CD14-positive monocyte (primary cell): ENCODE measurements at regions not wholly inside any gene's neighbourhood (a gene's known extent, or its start where the extent isn't known, plus 50 kb on each side); places are given as distances from the start of the nearest gene placed in this dataset.

Experiments
- DNase-seq, 3 donors: peaks; one replicate each; pipeline ENCODE4 v3.0.0-alpha.2; 2011 to 2022
- H2AFZ ChIP-seq: 2 replicates; pipeline ENCODE4 v1.6.0; 2012; ENCODE audit warnings: mild to moderate bottlenecking, low read depth, low read length, inconsistent platforms; ENCODE audit not compliant: insufficient read depth, poor library complexity, severe bottlenecking
- H3K27ac ChIP-seq, 2 donors: 1 replicate in 1 of 2; 2 replicates in 1 of 2; pipeline ENCODE4 v1.5.1; 2012 to 2013; ENCODE audit warnings: low read length in 2 of 2, control low read depth in 1 of 2, inconsistent platforms in 1 of 2, low read depth in 1 of 2, mild to moderate bottlenecking in 1 of 2
- H3K27me3 ChIP-seq, 2 donors: one replicate each; pipeline versions ENCODE4 v1.6.0 to v1.6.1; 2011 to 2013; ENCODE audit warnings: low read length in 2 of 2; ENCODE audit not compliant: control insufficient read depth in 2 of 2, insufficient read depth in 2 of 2
- H3K36me3 ChIP-seq, 2 donors: replicated peaks in 1 of 2; 1 replicate in 1 of 2; 2 replicates in 1 of 2; pipeline versions ENCODE4 v1.5.1 to v1.6.1; 2012 to 2013; ENCODE audit warnings: low read length in 2 of 2, control low read depth in 1 of 2, inconsistent platforms in 1 of 2, mild to moderate bottlenecking in 1 of 2; ENCODE audit not compliant: insufficient read depth in 2 of 2, control insufficient read depth in 1 of 2
- H3K4me1 ChIP-seq, 2 donors: 1 replicate in 1 of 2; 2 replicates in 1 of 2; pipeline versions ENCODE4 v1.5.1 to v1.6.1; 2012 to 2013; ENCODE audit warnings: low read length in 2 of 2, control low read depth in 1 of 2, inconsistent platforms in 1 of 2, mild to moderate bottlenecking in 1 of 2, moderate library complexity in 1 of 2; ENCODE audit not compliant: insufficient read depth in 2 of 2, control insufficient read depth in 1 of 2
- H3K4me2 ChIP-seq: replicated peaks from 2 replicates; pipeline ENCODE3; 2012; ENCODE audit warnings: low read length, moderate library complexity, mild to moderate bottlenecking; ENCODE audit not compliant: poor library complexity, severe bottlenecking; ENCODE audit errors: extremely low read depth
- H3K4me3 ChIP-seq, 3 experiments: fragments of 200-600 bp in 1 of 3; sonication (generic) in 1 of 3; replicated peaks in 1 of 3; 1 replicate in 2 of 3; 2 replicates in 1 of 3; pipeline ENCODE4 v1.5.1; 2011 to 2013; ENCODE audit warnings: low read length in 3 of 3, mild to moderate bottlenecking in 3 of 3, control low read depth in 2 of 3, low read depth in 2 of 3, inconsistent platforms in 1 of 3, moderate library complexity in 1 of 3
- H3K79me2 ChIP-seq: 2 replicates; pipeline ENCODE4 v1.6.0; 2012; ENCODE audit warnings: mild to moderate bottlenecking, control low read depth, inconsistent platforms, low read length, moderate library complexity; ENCODE audit not compliant: insufficient read depth
- H3K9ac ChIP-seq: 2 replicates; pipeline ENCODE4 v1.6.0; 2017; ENCODE audit warnings: low read length, mild to moderate bottlenecking; ENCODE audit not compliant: insufficient read depth, poor library complexity, severe bottlenecking
- H3K9me3 ChIP-seq, 2 donors: replicated peaks in 1 of 2; 1 replicate in 1 of 2; 2 replicates in 1 of 2; pipeline versions ENCODE4 v1.5.1 to v1.6.1; 2012 to 2013; ENCODE audit warnings: low read length in 2 of 2, control low read depth in 1 of 2; ENCODE audit not compliant: control insufficient read depth in 1 of 2, insufficient read depth in 1 of 2
- H4K20me1 ChIP-seq: 2 replicates; pipeline ENCODE4 v1.6.0; 2012; ENCODE audit warnings: mild to moderate bottlenecking, low read length, control low read depth, moderate library complexity; ENCODE audit not compliant: insufficient read depth
- H3K27ac Mint-ChIP-seq, 7 donors: one replicate each; pipeline ENCODE4 v1.8.0; 2020; ENCODE audit warnings: mild to moderate bottlenecking in 7 of 7, mixed read lengths in 7 of 7, moderate library complexity in 6 of 7, inconsistent platforms in 2 of 7
- H3K27me3 Mint-ChIP-seq, 3 donors: one replicate each; pipeline ENCODE4 v1.8.0; 2021 to 2022; ENCODE audit warnings: low read depth in 3 of 3, mild to moderate bottlenecking in 3 of 3, mixed read lengths in 3 of 3, moderate library complexity in 3 of 3, inconsistent platforms in 1 of 3
- H3K36me3 Mint-ChIP-seq, 2 donors: one replicate each; pipeline ENCODE4 v1.8.0; 2020; ENCODE audit warnings: mixed read lengths in 2 of 2, inconsistent platforms in 1 of 2, mild to moderate bottlenecking in 1 of 2
- H3K4me1 Mint-ChIP-seq: one replicate; pipeline ENCODE4 v1.8.0; 2020; ENCODE audit warnings: mild to moderate bottlenecking, mixed read lengths
- H3K4me3 Mint-ChIP-seq, 2 donors: one replicate each; pipeline ENCODE4 v1.8.0; 2020; ENCODE audit warnings: mild to moderate bottlenecking in 2 of 2, mixed read lengths in 2 of 2, moderate library complexity in 1 of 2
- H3K9me3 Mint-ChIP-seq, 7 donors: one replicate each; pipeline ENCODE4 v1.8.0; 2020 to 2022; ENCODE audit warnings: mixed read lengths in 7 of 7, mild to moderate bottlenecking in 6 of 7, moderate library complexity in 6 of 7, inconsistent platforms in 2 of 7
- WGBS: methylation state at CpG from one replicate; pipeline ENCODE4 v1.1.5; 2013; ENCODE audit warnings: missing lambda C conversion rate; ENCODE audit not compliant: insufficient coverage; 5-methylcytosine and 5-hydroxymethylcytosine counted together
- intact Hi-C, 2 donors: fragments of 100-400 bp; cut with micrococcal nuclease; formaldehyde crosslinking; loops; one replicate each; pipeline versions ENCODE4 v1.15.0 to v1.15.1; 2023
- TF ChIP-seq, protein P1 (sequence below): fragments of 200-600 bp; IDR thresholded peaks from one replicate; pipeline ENCODE4 v1.8.0; 2022; ENCODE audit warnings: antibody characterized with exemption, mild to moderate bottlenecking

DNA sequence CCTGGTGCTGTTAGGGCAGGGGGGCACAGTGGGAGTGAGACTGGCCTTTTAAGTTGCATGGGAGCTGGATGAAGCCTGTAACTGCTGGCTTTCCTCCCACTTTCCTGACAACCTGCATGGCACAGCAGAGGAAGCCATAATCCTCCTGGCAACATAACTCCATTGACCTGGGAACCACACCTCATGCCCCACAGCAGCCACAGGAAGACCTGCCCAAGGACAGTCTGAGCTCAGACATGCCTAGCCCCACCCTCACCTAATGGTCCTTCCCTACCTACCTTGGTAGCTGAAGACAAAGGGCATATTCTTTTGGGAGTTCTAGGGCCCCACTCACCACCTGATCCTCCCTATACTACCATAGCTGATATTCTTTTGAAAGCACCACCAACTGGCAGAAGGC lies 482.2 kb upstream of the TOM1L1 start:
- Histone ChIP-seq H3K4me2 (no peak overlapping the region), H3K27ac (no peak overlapping the region), H3K9me3 (peaks cover 11 to 13% of the 10 kb centered on the region in 2 donors), H3K36me3 (no peaks in the 10 kb centered on the region), H3K79me2 (no peaks in the 10 kb centered on the region), H3K9ac (no peak overlapping the region), H4K20me1 (no peaks in the 10 kb centered on the region), H2AFZ (no peak overlapping the region), H3K4me1 (no peaks in the 10 kb centered on the region), H3K27me3 (no peaks in the 10 kb centered on the region), H3K4me3 (no peak overlapping the region)
- TF ChIP-seq, protein P1, sequence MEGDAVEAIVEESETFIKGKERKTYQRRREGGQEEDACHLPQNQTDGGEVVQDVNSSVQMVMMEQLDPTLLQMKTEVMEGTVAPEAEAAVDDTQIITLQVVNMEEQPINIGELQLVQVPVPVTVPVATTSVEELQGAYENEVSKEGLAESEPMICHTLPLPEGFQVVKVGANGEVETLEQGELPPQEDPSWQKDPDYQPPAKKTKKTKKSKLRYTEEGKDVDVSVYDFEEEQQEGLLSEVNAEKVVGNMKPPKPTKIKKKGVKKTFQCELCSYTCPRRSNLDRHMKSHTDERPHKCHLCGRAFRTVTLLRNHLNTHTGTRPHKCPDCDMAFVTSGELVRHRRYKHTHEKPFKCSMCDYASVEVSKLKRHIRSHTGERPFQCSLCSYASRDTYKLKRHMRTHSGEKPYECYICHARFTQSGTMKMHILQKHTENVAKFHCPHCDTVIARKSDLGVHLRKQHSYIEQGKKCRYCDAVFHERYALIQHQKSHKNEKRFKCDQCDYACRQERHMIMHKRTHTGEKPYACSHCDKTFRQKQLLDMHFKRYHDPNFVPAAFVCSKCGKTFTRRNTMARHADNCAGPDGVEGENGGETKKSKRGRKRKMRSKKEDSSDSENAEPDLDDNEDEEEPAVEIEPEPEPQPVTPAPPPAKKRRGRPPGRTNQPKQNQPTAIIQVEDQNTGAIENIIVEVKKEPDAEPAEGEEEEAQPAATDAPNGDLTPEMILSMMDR: no peak
- no peak for DNase-seq
- Mint-ChIP-seq H3K9me3 (peaks cover 3 to 14% (median 12%) of the 10 kb centered on the region in 7 donors), H3K27me3 (peaks cover 0 to 3% (median 0%) of the 10 kb centered on the region in 3 donors), H3K4me1 (no peaks in the 10 kb centered on the region), H3K27ac (no peak overlapping the region), H3K36me3 (no peaks in the 10 kb centered on the region), H3K4me3 (no peak overlapping the region)
- intact Hi-C loops: no loop called here

DNA sequence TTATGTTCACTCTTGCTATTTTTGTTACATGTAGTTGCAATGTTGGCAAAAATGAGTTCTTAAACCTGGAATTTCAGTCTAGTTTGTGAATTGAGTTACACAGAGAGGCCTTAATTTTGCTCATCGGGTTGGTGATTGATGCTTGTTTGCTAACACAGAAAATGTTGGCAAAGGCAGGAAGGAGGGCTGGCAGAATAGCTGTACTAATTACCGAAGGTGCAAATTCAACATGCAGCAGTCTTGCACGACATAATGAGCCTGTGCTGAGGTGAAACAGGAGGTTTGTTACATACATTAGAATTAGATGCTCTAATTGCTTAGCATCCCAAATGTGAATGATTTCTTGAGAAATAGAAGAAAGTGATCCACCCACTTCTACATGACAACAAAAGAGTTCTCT lies 475.0 kb upstream of the TOM1L1 start:
- 85% methylated on average over 2 of the region's 3 CpGs for WGBS
- no peaks in the 10 kb centered on the region for H3K27me3 ChIP-seq
- Mint-ChIP-seq H3K4me1 (no peaks in the 10 kb centered on the region), H3K27me3 (no peaks in the 10 kb centered on the region), H3K27ac (no peak overlapping the region), H3K36me3 (no peaks in the 10 kb centered on the region), H3K9me3 (peaks cover 0 to 10% (median 5%) of the 10 kb centered on the region in 7 donors), H3K4me3 (no peak overlapping the region)
- no peak overlapping the region for H3K9ac ChIP-seq
- no peaks in the 10 kb centered on the region for H4K20me1 ChIP-seq
- no peaks in the 10 kb centered on the region for H3K79me2 ChIP-seq
- H3K9me3 ChIP-seq: peaks cover 0 to 4% of the 10 kb centered on the region in 2 donors
- intact Hi-C loops: no loop called here
- H3K4me3 ChIP-seq: no peak overlapping the region
- H2AFZ ChIP-seq: no peak overlapping the region
- TF ChIP-seq, protein P1: no peak
- H3K4me2 ChIP-seq: no peak overlapping the region
- no peak for DNase-seq
- no peaks in the 10 kb centered on the region for H3K4me1 ChIP-seq
- no peak overlapping the region for H3K27ac ChIP-seq
- H3K36me3 ChIP-seq: no peaks in the 10 kb centered on the region
